Liver (tissue), 8 donors: ENCODE measurements at regions not wholly inside any gene's neighbourhood (a gene's known extent, or its start where the extent isn't known, plus 50 kb on each side); places are given as distances from the start of the nearest gene placed in this dataset.

Source experiments
- DNase-seq: peaks from one replicate; pipeline ENCODE4 v3.0.0-alpha.2; 2017; ENCODE audit warnings: low spot score
- H3K27ac ChIP-seq, 2 donors: one replicate each; pipeline ENCODE4 v1.7.0; 2013; ENCODE audit warnings: inconsistent platforms in 2 of 2, low read length in 2 of 2, control low read depth in 1 of 2, low read depth in 1 of 2, mild to moderate bottlenecking in 1 of 2
- H3K27me3 ChIP-seq, 4 donors: one replicate each; pipeline versions ENCODE4 v1.6.1 to v1.7.0; 2013; ENCODE audit warnings: low read length in 3 of 4, inconsistent platforms in 1 of 4, mild to moderate bottlenecking in 1 of 4, moderate library complexity in 1 of 4; ENCODE audit not compliant: control insufficient read depth in 4 of 4, insufficient read depth in 4 of 4
- H3K36me3 ChIP-seq, 4 donors: one replicate each; pipeline versions ENCODE4 v1.6.1 to v1.7.0; 2013; ENCODE audit warnings: low read length in 3 of 4, mild to moderate bottlenecking in 3 of 4, low read depth in 1 of 4, moderate library complexity in 1 of 4; ENCODE audit not compliant: control insufficient read depth in 4 of 4, insufficient read depth in 3 of 4
- H3K4me1 ChIP-seq, 4 donors: one replicate each; pipeline versions ENCODE4 v1.6.1 to v1.7.0; 2013; ENCODE audit warnings: low read length in 3 of 4, mild to moderate bottlenecking in 3 of 4, moderate library complexity in 1 of 4; ENCODE audit not compliant: control insufficient read depth in 4 of 4, insufficient read depth in 4 of 4
- H3K4me3 ChIP-seq, 3 donors: one replicate each; pipeline versions ENCODE4 v1.6.1 to v1.7.0; 2013; ENCODE audit warnings: low read length in 3 of 3, control low read depth in 1 of 3, low read depth in 1 of 3, mild to moderate bottlenecking in 1 of 3
- H3K9ac ChIP-seq, 2 donors: one replicate each; pipeline ENCODE4 v1.7.0; 2013; ENCODE audit warnings: low read length in 2 of 2, mild to moderate bottlenecking in 2 of 2, moderate library complexity in 2 of 2, control low read depth in 1 of 2, low read depth in 1 of 2
- H3K9me3 ChIP-seq, 4 donors: one replicate each; pipeline versions ENCODE4 v1.6.1 to v1.7.0; 2013; ENCODE audit warnings: low read length in 3 of 4; ENCODE audit not compliant: control insufficient read depth in 4 of 4
- EGR1 ChIP-seq, 2 donors: IDR thresholded peaks; 2 replicates each; pipeline ENCODE4 v1.6.1; 2016 to 2018; ENCODE audit warnings: antibody characterized with exemption in 2 of 2, low read depth in 2 of 2
- FOXA1 ChIP-seq: IDR thresholded peaks from 2 replicates; pipeline ENCODE4 v1.6.1; 2016; ENCODE audit warnings: antibody characterized with exemption
- FOXA2 ChIP-seq: IDR thresholded peaks from 2 replicates; pipeline ENCODE4 v1.6.1; 2016; ENCODE audit warnings: antibody characterized with exemption
- GABPA ChIP-seq, 2 donors: IDR thresholded peaks in 1 of 2; conservative IDR thresholded peaks in 1 of 2; 2 replicates each; pipeline ENCODE4 v1.6.1; 2016; ENCODE audit warnings: antibody characterized with exemption in 2 of 2, mild to moderate bottlenecking in 1 of 2, moderate library complexity in 1 of 2
- HNF4A ChIP-seq, 2 donors: conservative IDR thresholded peaks; 2 replicates each; pipeline ENCODE4 v1.6.1; 2016; ENCODE audit warnings: antibody characterized with exemption in 2 of 2, mild to moderate bottlenecking in 2 of 2
- HNF4G ChIP-seq: IDR thresholded peaks from 2 replicates; pipeline ENCODE4 v1.6.1; 2016; ENCODE audit warnings: antibody characterized with exemption
- JUND ChIP-seq, 2 donors: IDR thresholded peaks; 2 replicates each; pipeline ENCODE4 v1.6.1; 2016; ENCODE audit warnings: antibody characterized with exemption in 2 of 2
- NR2F2 ChIP-seq: IDR thresholded peaks from 2 replicates; pipeline ENCODE4 v1.6.1; 2016; ENCODE audit warnings: antibody characterized with exemption
- RAD21 ChIP-seq, 2 donors: IDR thresholded peaks; 2 replicates each; pipeline ENCODE4 v1.6.1; 2016; ENCODE audit warnings: antibody characterized with exemption in 2 of 2, mild to moderate bottlenecking in 2 of 2
- RXRA ChIP-seq, 2 donors: IDR thresholded peaks; 2 replicates each; pipeline ENCODE4 v1.6.1; 2017 to 2018; ENCODE audit warnings: antibody characterized with exemption in 2 of 2, mild to moderate bottlenecking in 1 of 2
- SP1 ChIP-seq: IDR thresholded peaks from 2 replicates; pipeline ENCODE4 v1.6.1; 2018; ENCODE audit warnings: antibody characterized with exemption, mild to moderate bottlenecking
- TAF1 ChIP-seq: conservative IDR thresholded peaks from 2 replicates; pipeline ENCODE4 v1.6.1; 2016; ENCODE audit warnings: antibody characterized with exemption, mild to moderate bottlenecking
- YY1 ChIP-seq: IDR thresholded peaks from 2 replicates; pipeline ENCODE4 v1.6.1; 2016; ENCODE audit warnings: antibody characterized with exemption, mild to moderate bottlenecking
- WGBS: extraction: QIAGEN DNeasy Blood & Tissue Kit; methylation state at CpG from one replicate; pipeline ENCODE4 v1.1.7; 2013; 5-methylcytosine and 5-hydroxymethylcytosine counted together
- TF ChIP-seq, protein P1 (sequence below): IDR thresholded peaks from 2 replicates; pipeline ENCODE4 v1.6.1; 2016; ENCODE audit warnings: antibody characterized with exemption, mild to moderate bottlenecking
- TF ChIP-seq, protein P2 (sequence below): IDR thresholded peaks from 2 replicates; pipeline ENCODE4 v1.6.1; 2016; ENCODE audit warnings: antibody characterized with exemption
- TF ChIP-seq, protein P3 (sequence below): fragments of 150-350 bp; IDR thresholded peaks from 2 replicates; pipeline ENCODE4 v1.5.1; 2017; ENCODE audit warnings: improper control_type of control experiment, low read depth, low read length; ENCODE audit not compliant: missing input control
- TF ChIP-seq, protein P4 (sequence below): IDR thresholded peaks from 2 replicates; pipeline ENCODE4 v1.6.1; 2016; ENCODE audit warnings: antibody characterized with exemption
- donor health status: healthy.
- donor health status: healthy.
- donor health status: healthy.
- donor health status: healthy.
- donor health status: healthy.

DNA sequence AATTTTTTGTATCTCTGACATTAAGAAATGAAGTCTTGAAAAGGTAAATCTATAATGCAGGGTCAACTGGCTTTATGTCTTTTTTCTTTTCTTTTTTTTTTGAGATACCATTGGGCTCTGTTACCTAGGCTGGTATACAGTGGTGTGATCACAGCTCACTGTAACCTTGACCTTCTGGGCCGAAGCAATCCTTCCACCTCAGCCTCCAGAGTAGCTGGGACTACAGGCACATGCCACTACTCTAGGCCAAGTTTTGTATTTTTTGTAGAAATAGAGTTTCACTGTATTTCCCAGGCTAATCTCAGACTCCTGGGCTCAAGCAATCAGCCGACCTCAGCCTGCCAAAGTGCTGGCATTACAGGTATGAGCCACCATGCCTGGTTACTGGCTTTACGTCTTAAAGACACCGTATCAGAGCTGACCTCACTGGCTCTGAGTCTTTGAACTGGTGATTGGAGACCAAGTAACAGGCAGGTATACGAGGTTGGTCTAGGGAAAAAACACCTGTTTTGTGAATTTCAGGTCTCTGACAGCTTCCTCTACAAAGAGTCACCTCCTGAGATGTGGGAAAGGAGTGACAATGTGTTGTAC, 70.4 kb upstream of the GPBP1 start:
- Histone ChIP-seq H3K9ac (no peak overlapping the region), H3K27ac (peak overlapping the region in 1 of 2 donors; percentile 61), H3K27me3 (no peaks in the 10 kb centered on the region), H3K9me3 (no peaks in the 10 kb centered on the region), H3K4me1 (peaks cover 5 to 34% (median 22%) of the 10 kb centered on the region in 4 donors), H3K4me3 (no peak overlapping the region), H3K36me3 (no peaks in the 10 kb centered on the region)
- 70% methylated on average over 5 of the region's 5 CpGs for WGBS
- no peak for DNase-seq
- TF ChIP-seq YY1: no peak
- peak; percentile 2 for TF ChIP-seq NR2F2

DNA sequence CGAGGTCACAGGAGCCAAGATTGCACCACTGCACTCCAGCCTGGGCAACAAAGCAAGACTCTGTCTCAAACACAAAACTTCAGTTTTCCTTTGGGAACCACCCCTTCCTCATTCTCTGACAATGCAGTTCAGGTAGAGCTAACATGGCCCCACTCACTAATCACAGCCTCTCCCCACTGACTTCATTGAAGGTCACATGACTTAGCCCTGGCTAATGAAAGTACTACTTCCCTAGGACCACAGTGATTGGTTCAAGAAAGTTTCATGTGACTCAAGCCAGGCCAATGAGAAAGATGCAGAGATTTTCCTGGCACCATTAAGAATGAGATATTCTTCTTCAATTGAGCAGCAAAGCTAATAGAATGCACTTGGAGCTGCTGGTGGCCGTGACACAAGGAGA, 67.2 kb upstream of the GPBP1 start:
- peaks cover 5 to 34% (median 22%) of the 10 kb centered on the region in 4 donors for H3K4me1 ChIP-seq
- H3K36me3 ChIP-seq: no peaks in the 10 kb centered on the region
- TF ChIP-seq RAD21 (IDR thresholded peaks at IDR 0.05): no peak
- TF ChIP-seq, protein P1, sequence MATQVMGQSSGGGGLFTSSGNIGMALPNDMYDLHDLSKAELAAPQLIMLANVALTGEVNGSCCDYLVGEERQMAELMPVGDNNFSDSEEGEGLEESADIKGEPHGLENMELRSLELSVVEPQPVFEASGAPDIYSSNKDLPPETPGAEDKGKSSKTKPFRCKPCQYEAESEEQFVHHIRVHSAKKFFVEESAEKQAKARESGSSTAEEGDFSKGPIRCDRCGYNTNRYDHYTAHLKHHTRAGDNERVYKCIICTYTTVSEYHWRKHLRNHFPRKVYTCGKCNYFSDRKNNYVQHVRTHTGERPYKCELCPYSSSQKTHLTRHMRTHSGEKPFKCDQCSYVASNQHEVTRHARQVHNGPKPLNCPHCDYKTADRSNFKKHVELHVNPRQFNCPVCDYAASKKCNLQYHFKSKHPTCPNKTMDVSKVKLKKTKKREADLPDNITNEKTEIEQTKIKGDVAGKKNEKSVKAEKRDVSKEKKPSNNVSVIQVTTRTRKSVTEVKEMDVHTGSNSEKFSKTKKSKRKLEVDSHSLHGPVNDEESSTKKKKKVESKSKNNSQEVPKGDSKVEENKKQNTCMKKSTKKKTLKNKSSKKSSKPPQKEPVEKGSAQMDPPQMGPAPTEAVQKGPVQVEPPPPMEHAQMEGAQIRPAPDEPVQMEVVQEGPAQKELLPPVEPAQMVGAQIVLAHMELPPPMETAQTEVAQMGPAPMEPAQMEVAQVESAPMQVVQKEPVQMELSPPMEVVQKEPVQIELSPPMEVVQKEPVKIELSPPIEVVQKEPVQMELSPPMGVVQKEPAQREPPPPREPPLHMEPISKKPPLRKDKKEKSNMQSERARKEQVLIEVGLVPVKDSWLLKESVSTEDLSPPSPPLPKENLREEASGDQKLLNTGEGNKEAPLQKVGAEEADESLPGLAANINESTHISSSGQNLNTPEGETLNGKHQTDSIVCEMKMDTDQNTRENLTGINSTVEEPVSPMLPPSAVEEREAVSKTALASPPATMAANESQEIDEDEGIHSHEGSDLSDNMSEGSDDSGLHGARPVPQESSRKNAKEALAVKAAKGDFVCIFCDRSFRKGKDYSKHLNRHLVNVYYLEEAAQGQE: no peak
- TF ChIP-seq YY1: no peak
- TF ChIP-seq RXRA (IDR thresholded peaks at IDR 0.05): no peak
- no peak for TF ChIP-seq EGR1 (IDR thresholded peaks at IDR 0.05; ENCODE audit: low read depth in 2 of 2)
- TF ChIP-seq HNF4G: no peak
- no peak for TF ChIP-seq HNF4A (conservative IDR thresholded peaks at IDR 0.05)
- TF ChIP-seq, protein P2, sequence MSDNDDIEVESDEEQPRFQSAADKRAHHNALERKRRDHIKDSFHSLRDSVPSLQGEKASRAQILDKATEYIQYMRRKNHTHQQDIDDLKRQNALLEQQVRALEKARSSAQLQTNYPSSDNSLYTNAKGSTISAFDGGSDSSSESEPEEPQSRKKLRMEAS: no peak
- TF ChIP-seq, protein P3, sequence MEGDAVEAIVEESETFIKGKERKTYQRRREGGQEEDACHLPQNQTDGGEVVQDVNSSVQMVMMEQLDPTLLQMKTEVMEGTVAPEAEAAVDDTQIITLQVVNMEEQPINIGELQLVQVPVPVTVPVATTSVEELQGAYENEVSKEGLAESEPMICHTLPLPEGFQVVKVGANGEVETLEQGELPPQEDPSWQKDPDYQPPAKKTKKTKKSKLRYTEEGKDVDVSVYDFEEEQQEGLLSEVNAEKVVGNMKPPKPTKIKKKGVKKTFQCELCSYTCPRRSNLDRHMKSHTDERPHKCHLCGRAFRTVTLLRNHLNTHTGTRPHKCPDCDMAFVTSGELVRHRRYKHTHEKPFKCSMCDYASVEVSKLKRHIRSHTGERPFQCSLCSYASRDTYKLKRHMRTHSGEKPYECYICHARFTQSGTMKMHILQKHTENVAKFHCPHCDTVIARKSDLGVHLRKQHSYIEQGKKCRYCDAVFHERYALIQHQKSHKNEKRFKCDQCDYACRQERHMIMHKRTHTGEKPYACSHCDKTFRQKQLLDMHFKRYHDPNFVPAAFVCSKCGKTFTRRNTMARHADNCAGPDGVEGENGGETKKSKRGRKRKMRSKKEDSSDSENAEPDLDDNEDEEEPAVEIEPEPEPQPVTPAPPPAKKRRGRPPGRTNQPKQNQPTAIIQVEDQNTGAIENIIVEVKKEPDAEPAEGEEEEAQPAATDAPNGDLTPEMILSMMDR: no peak
- no peak for TF ChIP-seq SP1
- TF ChIP-seq TAF1: no peak
- no peak for TF ChIP-seq FOXA2
- no peak for TF ChIP-seq GABPA (IDR thresholded peaks at IDR 0.05 in 1 of 2, conservative IDR thresholded peaks at IDR 0.05 in 1 of 2)
- TF ChIP-seq FOXA1: no peak
- TF ChIP-seq NR2F2: no peak
- TF ChIP-seq, protein P4, sequence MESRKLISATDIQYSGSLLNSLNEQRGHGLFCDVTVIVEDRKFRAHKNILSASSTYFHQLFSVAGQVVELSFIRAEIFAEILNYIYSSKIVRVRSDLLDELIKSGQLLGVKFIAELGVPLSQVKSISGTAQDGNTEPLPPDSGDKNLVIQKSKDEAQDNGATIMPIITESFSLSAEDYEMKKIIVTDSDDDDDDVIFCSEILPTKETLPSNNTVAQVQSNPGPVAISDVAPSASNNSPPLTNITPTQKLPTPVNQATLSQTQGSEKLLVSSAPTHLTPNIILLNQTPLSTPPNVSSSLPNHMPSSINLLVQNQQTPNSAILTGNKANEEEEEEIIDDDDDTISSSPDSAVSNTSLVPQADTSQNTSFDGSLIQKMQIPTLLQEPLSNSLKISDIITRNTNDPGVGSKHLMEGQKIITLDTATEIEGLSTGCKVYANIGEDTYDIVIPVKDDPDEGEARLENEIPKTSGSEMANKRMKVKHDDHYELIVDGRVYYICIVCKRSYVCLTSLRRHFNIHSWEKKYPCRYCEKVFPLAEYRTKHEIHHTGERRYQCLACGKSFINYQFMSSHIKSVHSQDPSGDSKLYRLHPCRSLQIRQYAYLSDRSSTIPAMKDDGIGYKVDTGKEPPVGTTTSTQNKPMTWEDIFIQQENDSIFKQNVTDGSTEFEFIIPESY: no peak
- no peak for TF ChIP-seq JUND (IDR thresholded peaks at IDR 0.05)
- no peaks in the 10 kb centered on the region for H3K27me3 ChIP-seq
- 95% methylated on average over 2 of the region's 2 CpGs for WGBS
- no peak overlapping the region for H3K4me3 ChIP-seq
- no peaks in the 10 kb centered on the region for H3K9me3 ChIP-seq
- no peak overlapping the region for H3K27ac ChIP-seq
- no peak for DNase-seq
- H3K9ac ChIP-seq: no peak overlapping the region
